Heart left ventricle (tissue), 13 donors: ENCODE measurements at regions not wholly inside any gene's neighbourhood (a gene's known extent, or its start where the extent isn't known, plus 50 kb on each side); places are given as distances from the start of the nearest gene placed in this dataset.

Experiments used
- POLR2A ChIP-seq, 2 donors: fragments of 450-650 bp; IDR thresholded peaks; one replicate each; pipeline ENCODE4 v1.6.1; 2017; ENCODE audit warnings: antibody characterized with exemption in 2 of 2, mild to moderate bottlenecking in 2 of 2, moderate library complexity in 2 of 2
- TF ChIP-seq, protein P1 (sequence below), 12 donors: fragments of 200-600 bp; sonication (generic) in 4 of 12; IDR thresholded peaks; one replicate each; pipeline versions ENCODE4 v1.5.0 to v1.8.0; 2018 to 2022; ENCODE audit warnings: antibody characterized with exemption in 12 of 12, mild to moderate bottlenecking in 5 of 12
- donor health status: ischemic (EF 13 %, LVEDD 7.1; RV severe dilation, severe dysfunction).
- donor health status: DM: no; HTN: yes; CAD: no.
- donor health status: DM: no; HTN: no; CAD: no.
- donor health status: ischemic (EF 25% LVEDD 6.9; RV normal size, moderate dysfunction).
- donor health status: ischemic (EF 25% LVEDD 5.7; RV mildly dilated, moderate dysfunction).
- donor health status: ischemic (EF 35%, LVEDD 5.7; RV mildly dilated, moderate dysfunction).
- donor health status: nonischemic (EF 11% LVEDD 7.7; RV severe dilation, severe dysfunction).
- donor health status: DM: yes; HTN: yes; CAD: no.
- donor health status: PGD.
- donor health status: ischemic (EF 29% LVEDD 5.4; RV normal size, mild dysfunction).
- donor health status: nonischemic (EF 23%, LVEDD 6.1; RV moderate dilation, normal function).

DNA sequence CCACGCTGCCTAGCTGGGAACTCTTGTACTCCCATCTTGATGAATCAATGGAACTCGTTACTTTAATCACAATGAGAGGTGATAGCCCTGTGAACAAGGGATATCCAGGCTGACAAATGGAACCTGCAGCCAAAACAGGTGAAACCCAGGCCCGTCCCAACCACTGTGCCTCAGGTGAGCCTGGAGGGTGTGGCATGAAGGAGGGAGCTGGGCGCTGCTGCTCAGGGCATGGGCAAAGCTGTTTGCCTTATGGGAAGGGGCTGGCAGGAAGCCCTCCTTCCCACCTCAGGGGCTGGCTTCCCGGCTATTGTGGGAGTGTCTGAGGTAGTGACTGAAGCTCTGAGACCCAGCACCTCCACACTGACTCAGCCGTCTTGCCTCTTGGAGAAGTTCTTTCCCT is 209.4 kb upstream of the ATP6AP2 start:
- TF ChIP-seq, protein P1, sequence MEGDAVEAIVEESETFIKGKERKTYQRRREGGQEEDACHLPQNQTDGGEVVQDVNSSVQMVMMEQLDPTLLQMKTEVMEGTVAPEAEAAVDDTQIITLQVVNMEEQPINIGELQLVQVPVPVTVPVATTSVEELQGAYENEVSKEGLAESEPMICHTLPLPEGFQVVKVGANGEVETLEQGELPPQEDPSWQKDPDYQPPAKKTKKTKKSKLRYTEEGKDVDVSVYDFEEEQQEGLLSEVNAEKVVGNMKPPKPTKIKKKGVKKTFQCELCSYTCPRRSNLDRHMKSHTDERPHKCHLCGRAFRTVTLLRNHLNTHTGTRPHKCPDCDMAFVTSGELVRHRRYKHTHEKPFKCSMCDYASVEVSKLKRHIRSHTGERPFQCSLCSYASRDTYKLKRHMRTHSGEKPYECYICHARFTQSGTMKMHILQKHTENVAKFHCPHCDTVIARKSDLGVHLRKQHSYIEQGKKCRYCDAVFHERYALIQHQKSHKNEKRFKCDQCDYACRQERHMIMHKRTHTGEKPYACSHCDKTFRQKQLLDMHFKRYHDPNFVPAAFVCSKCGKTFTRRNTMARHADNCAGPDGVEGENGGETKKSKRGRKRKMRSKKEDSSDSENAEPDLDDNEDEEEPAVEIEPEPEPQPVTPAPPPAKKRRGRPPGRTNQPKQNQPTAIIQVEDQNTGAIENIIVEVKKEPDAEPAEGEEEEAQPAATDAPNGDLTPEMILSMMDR (IDR thresholded peaks at IDR 0.05), result no peak
- no peak for TF ChIP-seq POLR2A (IDR thresholded peaks at IDR 0.05)
